ENCODE measurements at regions not wholly inside any gene's neighbourhood (a gene's known extent, or its start where the extent isn't known, plus 50 kb on each side); places are given as distances from the start of the nearest gene placed in this dataset.
"Not testable (repeated sequence)": the region's sequence is repeated elsewhere in the genome, so short reads cannot be mapped to it uniquely, and the experiment has no call there.

DNA sequence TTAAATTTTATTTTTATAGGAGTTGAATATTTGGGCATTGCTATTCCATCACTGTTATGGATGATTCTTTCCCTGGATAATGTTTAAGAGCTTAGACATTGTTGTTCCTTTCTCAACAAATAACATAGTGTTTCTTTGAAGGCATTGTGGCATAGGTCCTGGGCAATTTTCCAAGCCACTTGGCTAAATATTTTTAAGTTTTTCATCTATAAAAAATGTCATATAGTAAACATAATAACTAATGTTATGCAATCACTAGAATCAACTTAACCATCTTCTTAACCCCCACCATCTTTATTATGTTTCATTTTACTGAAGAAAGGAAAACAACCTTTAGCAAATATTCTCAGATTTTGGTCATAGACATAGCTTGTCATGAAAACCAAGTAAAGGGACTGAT lies 600.6 kb upstream of the LMO3 start:
- DNase-seq: no peak

DNA sequence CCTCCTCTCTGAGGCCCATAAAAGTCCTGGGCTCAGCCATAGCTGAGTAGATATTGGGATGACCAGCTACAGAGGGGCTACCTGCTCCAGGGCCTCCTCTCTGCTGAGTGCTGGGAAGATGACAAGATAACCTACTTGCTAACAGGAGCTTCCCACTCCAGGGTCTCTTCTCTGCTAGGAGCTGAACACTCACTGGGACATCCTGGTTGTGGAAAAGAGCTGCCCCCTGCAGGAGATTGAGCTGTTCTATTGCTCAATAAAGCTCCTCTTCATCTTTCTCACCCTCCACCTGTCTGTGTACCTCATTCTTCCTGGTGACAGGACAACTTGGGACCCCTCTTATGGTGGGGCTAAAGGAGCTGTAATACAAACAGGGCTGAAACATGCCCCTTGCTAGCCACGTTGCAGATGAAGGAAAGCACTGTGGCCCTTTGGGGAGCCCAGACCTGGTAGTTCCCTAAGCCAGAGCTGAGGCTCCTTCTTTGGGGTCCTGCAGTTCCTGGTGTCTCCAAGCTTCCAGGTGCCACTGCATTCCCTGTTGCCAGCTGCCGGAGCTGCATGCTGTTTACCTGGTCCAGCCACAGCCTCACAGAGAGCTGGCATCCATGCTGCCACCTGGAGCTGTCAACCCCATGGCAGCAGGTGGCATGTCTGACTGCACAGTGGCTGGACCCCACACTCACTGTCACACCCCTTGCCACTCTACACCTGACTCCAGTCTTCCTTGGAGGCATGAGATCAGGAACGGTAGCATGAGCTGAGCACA lies 598.5 kb upstream of the LMO3 start:
- no peak for DNase-seq

GRCh38 chr12:17203497-17203896 lies 597.5 kb upstream of the LMO3 start:
- no peak for DNase-seq

GRCh38 chr12:17197971-17198370 lies 592.0 kb upstream of the LMO3 start:
- DNase-seq: no peak

GRCh38 chr12:17192721-17193120 lies 586.8 kb upstream of the LMO3 start:
- no peak for DNase-seq

GRCh38 chr12:17169726-17170471 lies 563.9 kb upstream of the LMO3 start:
- no peak for DNase-seq

DNA sequence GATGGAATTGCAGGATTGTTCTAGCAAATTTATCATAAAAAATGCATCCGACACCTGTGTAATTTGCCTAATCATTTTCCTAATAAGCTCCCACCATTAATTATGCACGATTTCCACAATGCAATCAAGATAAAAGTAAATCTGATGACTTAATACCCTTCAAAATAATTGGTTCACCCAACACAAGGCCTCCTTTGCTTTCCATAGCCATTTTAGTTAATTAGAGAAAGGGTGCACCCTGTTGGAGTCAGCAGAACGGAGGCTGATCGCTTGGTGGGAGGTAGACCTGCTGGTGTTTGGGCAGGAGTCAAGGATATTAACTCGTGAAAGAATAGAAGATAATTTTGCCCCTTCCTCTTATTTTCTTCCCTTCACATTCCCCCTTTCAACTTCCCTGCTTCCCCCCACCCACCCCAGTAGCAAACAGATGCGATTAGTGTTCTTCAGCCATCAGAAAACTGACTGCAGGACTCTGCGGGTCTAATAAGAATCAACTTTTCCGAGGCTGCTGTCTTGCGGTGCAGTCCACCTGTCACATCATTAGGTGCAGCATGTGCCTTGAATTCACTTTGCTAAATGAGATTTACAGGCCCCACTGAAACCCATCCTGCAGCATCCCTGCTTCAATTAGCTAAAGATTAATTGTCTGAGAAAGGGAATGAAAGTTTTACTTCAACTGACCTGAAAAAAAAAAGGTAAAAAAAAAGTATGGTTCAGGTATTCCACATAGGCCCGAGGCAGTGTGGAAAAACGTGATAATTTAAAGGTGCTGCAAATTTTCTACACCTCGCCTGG lies 553.7 kb upstream of the LMO3 start:
- DNase-seq: no peak

GRCh38 chr12:17158201-17158600 lies 552.2 kb upstream of the LMO3 start:
- no peak for DNase-seq

DNA sequence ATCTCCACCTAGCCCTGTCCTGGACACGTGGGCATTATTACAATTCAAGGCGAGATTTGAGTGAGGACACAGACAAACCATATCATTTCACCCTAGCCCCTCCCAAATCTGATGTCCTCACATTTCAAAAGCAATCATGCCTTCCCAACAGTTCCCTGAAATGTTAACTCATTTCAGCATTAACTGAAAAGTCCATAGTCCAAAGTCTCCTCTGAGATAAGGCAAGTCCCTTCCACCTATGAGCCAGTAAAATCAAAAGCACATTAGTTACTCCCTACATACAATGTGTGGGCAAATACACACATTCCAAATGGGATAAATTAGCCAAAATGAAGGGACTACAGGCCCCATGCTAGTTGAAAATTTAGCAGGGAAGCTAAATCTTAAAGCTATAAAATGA lies 546.0 kb upstream of the LMO3 start:
- no peak for DNase-seq

GRCh38 chr12:17148706-17149105 lies 542.7 kb upstream of the LMO3 start:
- no peak for DNase-seq

- no peak for DNase-seq
Observed at GRCh38 chr12:17142856-17143255, 536.9 kb upstream of the LMO3 start.

DNA sequence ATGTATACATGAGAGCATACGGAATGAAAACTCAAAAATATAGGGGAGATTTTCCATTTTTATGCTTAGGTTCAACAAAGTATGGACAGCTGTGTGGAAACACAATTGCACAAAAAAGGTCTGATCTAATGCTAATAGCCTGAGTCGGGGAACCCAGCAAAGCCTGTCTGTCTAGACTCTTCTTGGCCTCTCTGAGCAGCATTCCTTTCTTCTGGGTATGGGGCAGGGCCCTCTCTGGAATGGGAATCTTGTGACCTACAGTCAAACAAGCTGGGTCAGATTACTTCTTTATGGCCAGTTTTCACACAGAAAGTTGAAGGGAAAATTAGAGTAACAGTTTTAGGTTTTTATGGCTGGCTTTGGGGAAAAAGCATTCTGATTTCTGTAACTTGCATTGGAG lies 534.0 kb upstream of the LMO3 start:
- DNase-seq: no peak

DNA sequence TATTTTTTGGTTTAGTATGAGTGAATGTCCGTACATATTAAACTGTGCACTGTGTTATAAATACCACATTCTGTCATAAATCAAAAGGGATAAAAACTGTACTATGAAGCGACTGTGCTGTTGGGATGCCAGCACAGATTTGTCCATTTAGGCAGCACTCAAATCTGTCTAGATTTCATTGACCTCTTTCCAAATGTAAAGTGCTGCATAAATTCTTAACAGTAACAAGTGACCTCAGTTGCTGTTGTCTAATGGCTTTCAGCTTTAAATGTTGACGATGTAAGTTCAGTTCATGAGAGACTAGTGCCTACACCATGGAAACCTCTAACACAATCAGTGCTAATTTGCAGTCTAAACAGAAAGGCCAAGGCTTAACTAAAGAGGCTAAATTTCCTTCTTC lies 531.4 kb upstream of the LMO3 start:
- DNase-seq: no peak

DNA sequence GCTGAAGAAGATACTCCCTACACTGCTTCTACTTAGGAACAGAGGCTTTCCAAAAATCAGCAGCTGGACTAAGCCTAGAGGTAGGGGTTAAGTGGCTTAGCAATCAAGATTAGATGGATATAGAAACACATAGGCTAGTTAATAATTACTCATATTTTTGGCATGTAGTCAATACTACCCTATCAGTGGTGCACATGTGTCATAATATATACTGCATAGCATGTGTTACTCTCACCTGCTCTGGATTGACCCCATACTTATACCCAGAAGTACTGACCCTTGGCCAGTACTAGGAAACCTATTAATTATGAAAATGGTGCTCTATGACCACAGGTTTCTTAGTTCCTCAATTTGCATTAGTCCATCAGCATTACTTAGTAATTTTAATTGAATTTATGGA lies 528.4 kb upstream of the LMO3 start:
- no peak for DNase-seq

- no peak for DNase-seq
Observed at GRCh38 chr12:17132336-17132735, 526.4 kb upstream of the LMO3 start.

- DNase-seq: not testable (repeated sequence)
Observed at GRCh38 chr12:17116538-17116937, 510.6 kb upstream of the LMO3 start.

DNA sequence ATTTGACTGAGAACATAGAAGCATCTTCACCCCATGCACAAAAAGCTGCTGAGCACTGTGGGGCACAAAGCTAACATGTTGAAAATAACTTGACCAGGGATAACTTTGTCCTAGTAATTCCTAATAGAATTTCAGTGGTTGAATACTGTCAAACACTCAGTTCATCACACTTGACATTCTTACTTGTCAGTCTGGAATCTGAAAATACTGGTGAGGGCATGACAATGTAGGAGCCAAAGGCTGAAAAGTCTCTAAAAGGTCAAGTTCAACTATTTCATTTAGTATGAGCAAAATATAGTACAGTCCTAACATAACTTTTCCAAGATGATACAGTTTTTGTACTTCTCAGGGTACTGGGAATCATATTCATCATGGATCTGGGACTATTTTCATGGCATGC lies 504.4 kb upstream of the LMO3 start:
- DNase-seq: no peak

DNA sequence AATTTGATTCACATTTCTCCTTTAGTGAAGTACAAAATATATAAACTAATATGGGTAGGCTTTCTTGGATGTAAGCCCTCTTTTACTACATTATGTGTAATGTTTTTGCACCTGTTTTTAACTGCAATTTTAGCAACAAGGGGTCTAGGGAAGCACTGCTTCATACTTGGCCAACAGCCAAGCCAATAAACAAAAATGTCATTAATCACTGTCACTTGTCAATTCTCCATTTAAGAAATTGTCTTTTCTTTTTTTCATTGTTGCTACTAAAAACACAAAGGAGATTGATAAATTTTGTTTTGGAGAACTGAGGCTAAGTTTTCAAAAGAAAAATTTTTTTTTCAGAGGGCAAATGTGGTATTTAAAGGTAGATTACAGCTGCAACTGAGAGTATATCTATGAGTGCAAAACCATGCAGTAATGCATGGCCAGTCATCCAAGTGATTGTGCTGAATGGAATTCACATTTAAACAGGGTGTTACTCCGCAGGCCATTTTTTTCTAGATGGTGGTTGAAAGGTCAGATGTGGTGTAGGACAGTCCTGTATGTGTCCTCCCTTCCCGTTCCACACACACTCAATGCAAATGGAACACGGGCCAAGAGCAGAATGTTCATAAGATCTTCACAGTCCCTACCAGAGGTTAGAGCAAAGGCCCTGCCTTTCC lies 503.0 kb upstream of the LMO3 start:
- DNase-seq: no peak

- no peak for DNase-seq
Observed at GRCh38 chr12:17104801-17105200, 498.8 kb upstream of the LMO3 start.

DNA sequence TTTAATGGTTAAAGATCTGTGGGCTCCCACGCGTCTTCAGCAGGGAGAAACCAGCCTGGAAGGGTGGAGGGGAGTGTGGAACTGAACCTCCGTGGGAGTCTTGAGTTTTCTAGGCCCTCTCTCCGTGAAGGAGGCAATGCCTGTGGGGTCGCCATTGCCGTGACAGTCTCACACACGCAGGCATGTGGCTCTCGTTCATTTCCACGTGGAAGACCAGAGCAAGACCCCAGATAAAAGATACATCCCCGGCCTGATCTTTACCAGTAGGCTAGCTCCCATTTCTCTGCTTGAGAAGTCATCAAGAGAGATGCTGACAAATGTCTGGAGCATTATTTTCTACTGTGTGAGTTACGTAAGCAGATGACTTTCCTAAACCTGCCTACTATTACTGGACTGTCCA lies 491.7 kb upstream of the LMO3 start:
- no peak for DNase-seq

DNA sequence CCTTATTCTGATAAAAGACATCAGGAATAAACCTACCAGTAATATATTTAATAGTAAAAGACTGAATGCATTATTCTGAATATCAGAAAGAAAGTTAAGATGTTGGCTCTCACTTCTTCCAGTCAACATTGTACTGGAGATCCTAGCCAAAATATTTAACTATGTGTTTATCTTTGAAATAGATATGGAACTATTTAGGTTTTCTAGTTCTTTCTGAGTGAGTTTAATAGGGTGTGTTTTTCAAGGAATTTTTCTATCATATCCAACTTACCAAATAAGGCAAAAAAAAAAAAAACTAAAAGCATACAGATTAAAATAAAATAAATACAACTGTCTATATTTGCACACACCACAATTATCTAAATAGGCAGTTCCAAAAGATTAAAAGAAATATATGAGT lies 478.9 kb upstream of the LMO3 start:
- DNase-seq: no peak

DNA sequence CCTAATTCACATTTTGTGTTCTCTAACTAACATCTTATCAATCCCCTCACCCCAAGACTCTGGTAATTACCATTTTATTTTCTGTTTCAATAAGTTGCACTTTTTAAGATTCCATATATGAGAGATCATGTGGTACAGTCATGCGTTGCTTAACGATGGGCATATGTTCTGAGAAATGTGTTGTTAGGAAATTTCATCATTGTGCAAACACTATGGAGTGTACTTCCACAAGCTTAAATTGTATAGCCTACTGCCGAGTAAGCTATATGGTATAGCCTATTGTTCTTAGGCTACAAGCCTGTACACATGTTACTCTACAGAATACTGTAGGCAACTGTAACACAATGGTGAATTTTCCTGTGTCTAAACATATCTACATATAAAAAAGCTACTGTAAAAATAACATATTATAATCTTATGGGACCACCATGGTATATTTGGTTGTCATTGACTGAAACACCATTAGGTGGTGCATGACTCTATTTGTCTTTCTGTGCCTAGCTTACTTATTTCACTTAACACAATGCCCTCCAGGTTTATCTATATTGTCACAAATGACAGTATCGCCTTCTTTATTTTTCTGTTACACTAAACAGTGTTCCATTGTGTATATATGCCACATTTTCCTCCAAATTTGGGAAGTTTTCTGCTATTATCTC lies 473.4 kb upstream of the LMO3 start:
- no peak for DNase-seq

DNA sequence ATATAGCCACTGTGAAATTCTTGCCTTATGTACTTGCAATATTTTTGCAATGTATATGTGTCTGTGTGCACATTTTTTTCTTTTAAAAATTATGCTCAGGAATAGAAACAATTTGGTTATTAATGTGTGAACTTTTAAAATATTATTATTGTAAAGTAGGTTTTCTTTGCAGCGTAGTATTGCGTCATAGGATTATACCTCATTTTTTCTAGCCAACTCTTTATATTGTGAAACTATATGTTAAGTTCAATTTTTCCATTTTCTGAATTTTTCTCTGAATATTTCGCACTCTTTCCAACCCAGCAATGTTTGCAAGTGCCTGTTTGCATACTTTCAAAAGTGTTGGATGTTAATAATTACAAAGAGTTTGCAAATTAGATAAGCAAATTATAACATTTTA lies 471.6 kb upstream of the LMO3 start:
- no peak for DNase-seq
